ENCODE measurements at regions not wholly inside any gene's neighbourhood (a gene's known extent, or its start where the extent isn't known, plus 50 kb on each side); places are given as distances from the start of the nearest gene placed in this dataset.

- TF ChIP-seq CTCF (IDR thresholded peaks at IDR 0.05), result no peak
These were observed 53.5 kb upstream of the TCF4 start for GRCh38 chr18:55641486-55641885.
